HEK293 (cell line): ENCODE measurements at regions not wholly inside any gene's neighbourhood (a gene's known extent, or its start where the extent isn't known, plus 50 kb on each side); places are given as distances from the start of the nearest gene placed in this dataset.

Source experiments
- CTCF ChIA-PET: fragments of 350-600 bp; formaldehyde crosslinking; extraction: SDS; loops from one replicate; lab custom pipeline; 2021; ENCODE audit warnings: antibody characterized with exemption; lab: Yijun Ruan, JAX
- POLR2A ChIA-PET: fragments of 300-600 bp; formaldehyde crosslinking; extraction: SDS; loops from one replicate; lab custom pipeline; 2020; ENCODE audit warnings: antibody characterized with exemption, inconsistent platforms; lab: Yijun Ruan, JAX
- H3K27ac ChIP-seq: fragments of 200-500 bp; sonication (Bioruptor generic); 2 replicates; pipeline ENCODE4 v1.5.1; 2014; ENCODE audit warnings: low read depth, low read length, control low read depth, inconsistent platforms; ENCODE audit errors: extremely low read depth
- H3K36me3 ChIP-seq, 2 experiments: fragments of 200-500 bp in 1 of 2; sonication (Bioruptor generic) in 1 of 2; 1 replicate in 1 of 2; 2 replicates in 1 of 2; pipeline ENCODE4 v1.5.1; 2014 to 2017; ENCODE audit warnings: inconsistent platforms in 2 of 2, low read length in 2 of 2; ENCODE audit not compliant: control insufficient read depth in 2 of 2, insufficient read depth in 1 of 2
- H3K4me1 ChIP-seq: fragments of 200-500 bp; sonication (Bioruptor generic); 2 replicates; pipeline ENCODE4 v1.5.1; 2014; ENCODE audit warnings: mild to moderate bottlenecking, low read length, inconsistent platforms; ENCODE audit not compliant: control insufficient read depth, insufficient read depth
- H3K4me3 ChIP-seq: 2 replicates; pipeline ENCODE4 v1.5.1; 2011; ENCODE audit warnings: low read depth, mild to moderate bottlenecking, control low read depth, low read length, moderate library complexity
- H3K9me3 ChIP-seq: fragments of 200-500 bp; sonication (Bioruptor generic); 2 replicates; pipeline ENCODE4 v1.5.1; 2014; ENCODE audit warnings: low read depth, low read length, inconsistent platforms; ENCODE audit not compliant: control insufficient read depth, insufficient read depth
- FEZF1 ChIP-seq: fragments of 450-650 bp; formaldehyde crosslinking; IDR thresholded peaks from 2 replicates; pipeline ENCODE4 v1.5.1; 2016; ENCODE audit warnings: missing biosample characterization, missing genetic modification characterization
- KLF1 ChIP-seq: fragments of 450-650 bp; formaldehyde crosslinking; IDR thresholded peaks from 2 replicates; pipeline ENCODE4 v1.5.1; 2016; ENCODE audit warnings: missing biosample characterization, missing genetic modification characterization
- REST ChIP-seq: fragments of 450-650 bp; formaldehyde crosslinking; IDR thresholded peaks from 2 replicates; pipeline ENCODE4 v1.5.1; 2016; ENCODE audit warnings: missing biosample characterization, missing genetic modification characterization
- SCRT2 ChIP-seq: fragments of 450-650 bp; formaldehyde crosslinking; IDR thresholded peaks from 2 replicates; pipeline ENCODE4 v1.5.1; 2016; ENCODE audit warnings: missing biosample characterization, missing genetic modification characterization
- SP3 ChIP-seq: fragments of 450-650 bp; formaldehyde crosslinking; IDR thresholded peaks from 2 replicates; pipeline ENCODE4 v1.5.1; 2016; ENCODE audit warnings: missing biosample characterization, missing genetic modification characterization
- ZFP41 ChIP-seq: fragments of 450-650 bp; formaldehyde crosslinking; IDR thresholded peaks from 2 replicates; pipeline ENCODE4 v1.5.1; 2016; ENCODE audit warnings: missing biosample characterization, missing genetic modification characterization, borderline replicate concordance
- ZFP69B ChIP-seq: fragments of 450-650 bp; formaldehyde crosslinking; IDR thresholded peaks from 2 replicates; pipeline ENCODE4 v1.5.1; 2016; ENCODE audit warnings: missing biosample characterization, missing genetic modification characterization
- ZNF146 ChIP-seq: fragments of 450-650 bp; formaldehyde crosslinking; IDR thresholded peaks from 2 replicates; pipeline ENCODE4 v1.5.1; 2016; ENCODE audit warnings: missing biosample characterization, missing genetic modification characterization
- ZNF211 ChIP-seq: fragments of 450-650 bp; formaldehyde crosslinking; IDR thresholded peaks from 2 replicates; pipeline ENCODE4 v1.5.1; 2016; ENCODE audit warnings: low read depth, missing biosample characterization, missing genetic modification characterization
- ZNF311 ChIP-seq: fragments of 450-650 bp; formaldehyde crosslinking; IDR thresholded peaks from 2 replicates; pipeline ENCODE4 v1.5.1; 2017; ENCODE audit warnings: missing biosample characterization, missing genetic modification characterization, borderline replicate concordance
- ZNF341 ChIP-seq: fragments of 450-650 bp; formaldehyde crosslinking; IDR thresholded peaks from 2 replicates; pipeline ENCODE4; 2016; ENCODE audit warnings: low read depth, missing biosample characterization, missing genetic modification characterization
- ZNF366 ChIP-seq: fragments of 450-650 bp; formaldehyde crosslinking; conservative IDR thresholded peaks from 2 replicates; pipeline ENCODE4 v1.5.1; 2016; ENCODE audit warnings: missing biosample characterization, missing genetic modification characterization
- ZNF416 ChIP-seq: fragments of 450-650 bp; formaldehyde crosslinking; IDR thresholded peaks from 2 replicates; pipeline ENCODE4 v1.5.1; 2016; ENCODE audit warnings: missing biosample characterization, missing genetic modification characterization
- ZNF48 ChIP-seq: fragments of 450-650 bp; formaldehyde crosslinking; IDR thresholded peaks from 2 replicates; pipeline ENCODE4 v1.5.1; 2016; ENCODE audit warnings: missing biosample characterization, missing genetic modification characterization
- ZNF514 ChIP-seq: fragments of 450-650 bp; formaldehyde crosslinking; IDR thresholded peaks from 2 replicates; pipeline ENCODE4 v1.5.1; 2016; ENCODE audit warnings: missing biosample characterization, missing genetic modification characterization
- ZNF571 ChIP-seq: fragments of 450-650 bp; formaldehyde crosslinking; IDR thresholded peaks from 2 replicates; pipeline ENCODE4 v1.5.0; 2017; ENCODE audit warnings: missing biosample characterization, missing genetic modification characterization
- ZNF580 ChIP-seq: fragments of 450-650 bp; formaldehyde crosslinking; IDR thresholded peaks from 2 replicates; pipeline ENCODE4 v1.5.1; 2016; ENCODE audit warnings: missing biosample characterization, missing genetic modification characterization
- ZNF596 ChIP-seq: fragments of 450-650 bp; IDR thresholded peaks from 2 replicates; pipeline ENCODE4 v1.5.0; 2018; ENCODE audit warnings: missing biosample characterization, mild to moderate bottlenecking, missing genetic modification characterization, moderate library complexity

DNA sequence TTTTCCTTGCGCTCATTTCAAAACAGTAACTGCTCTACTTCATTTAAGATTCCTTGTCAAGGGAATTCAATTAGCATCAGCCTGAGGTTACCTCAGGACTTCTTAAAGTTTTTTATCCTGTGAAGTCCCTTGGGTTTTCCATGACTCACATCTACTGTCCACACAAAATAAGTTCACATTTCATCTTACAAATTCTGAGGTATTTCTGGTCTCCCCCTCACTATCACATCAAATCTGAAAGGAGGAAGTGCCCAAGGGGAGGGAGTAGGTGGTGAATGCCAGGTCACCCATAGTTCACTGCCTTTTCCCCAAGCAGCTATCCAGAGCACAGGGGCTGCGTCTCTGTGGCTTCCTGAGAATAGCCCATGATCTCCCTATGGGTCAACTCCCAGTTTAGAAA is 227.1 kb upstream of the NREP start:
- H3K9me3 ChIP-seq = no peaks in the 10 kb centered on the region
- no peak overlapping the region for H3K4me3 ChIP-seq
- no peaks in the 10 kb centered on the region for H3K36me3 ChIP-seq
- TF ChIP-seq ZNF416 (tag by site-specific recombination) (no peak), ZNF341 (tag by site-specific recombination) (no peak)
- ChIA-PET CTCF (no interaction called here), POLR2A (no interaction called here)
- no peak overlapping the region for H3K27ac ChIP-seq
- H3K4me1 ChIP-seq = no peaks in the 10 kb centered on the region

DNA sequence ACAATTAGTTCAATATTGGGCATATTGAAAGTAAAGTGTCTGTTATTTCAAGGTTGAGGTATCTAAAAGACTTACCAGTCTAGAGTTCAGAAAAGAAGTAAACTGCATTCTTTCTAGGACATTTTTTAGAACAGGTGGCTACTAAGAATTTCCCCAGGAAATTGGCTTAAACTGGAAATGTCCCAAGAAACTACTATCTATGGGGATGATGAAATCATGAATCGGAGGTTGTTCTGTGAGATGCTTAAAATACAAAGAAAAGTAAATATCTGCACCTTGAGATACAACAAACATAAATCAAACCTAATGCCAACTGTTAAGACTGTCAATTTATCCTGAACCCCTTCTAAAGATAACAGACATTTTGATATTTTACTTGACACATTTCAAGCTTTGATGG is 226.5 kb upstream of the NREP start:
- ChIA-PET CTCF (no interaction called here), POLR2A (no interaction called here)
- H3K4me3 ChIP-seq = no peak overlapping the region

GRCh38 chr5:111977436-111977829 is 220.4 kb upstream of the NREP start:
- POLR2A ChIA-PET = no interaction called here
- no peak for TF ChIP-seq ZNF596
- CTCF ChIA-PET = interaction anchor here (1.2 kb wide), 1 partner anchor 446 kb away, joined by 4 read pairs; no protein-coding TSS in a partner anchor

More for the DNA sequence above, 226.5 kb upstream of the NREP start:
- Histone ChIP-seq H3K9me3 (no peaks in the 10 kb centered on the region), H3K36me3 (no peaks in the 10 kb centered on the region), H3K27ac (no peak overlapping the region), H3K4me1 (no peaks in the 10 kb centered on the region)
- TF ChIP-seq ZFP41 (tag by site-specific recombination) (no peak), FEZF1 (tag by site-specific recombination) (no peak), ZNF514 (tag by site-specific recombination) (no peak), SP3 (tag by site-specific recombination) (no peak), ZFP69B (tag by site-specific recombination) (no peak), ZNF366 (tag by site-specific recombination) (no peak), REST (tag by site-specific recombination) (no peak), ZNF211 (tag by site-specific recombination) (no peak), KLF1 (tag by site-specific recombination) (no peak), ZNF311 (no peak), SCRT2 (tag by site-specific recombination) (no peak), ZNF48 (no peak), ZNF146 (no peak), ZNF571 (no peak), ZNF580 (tag by site-specific recombination) (no peak)

More at GRCh38 chr5:111977436-111977829, 220.4 kb upstream of the NREP start:
- H3K36me3 ChIP-seq = no peaks in the 10 kb centered on the region
- H3K4me1 ChIP-seq = no peaks in the 10 kb centered on the region
- no peak overlapping the region for H3K27ac ChIP-seq
- no peak overlapping the region for H3K4me3 ChIP-seq
- no peaks in the 10 kb centered on the region for H3K9me3 ChIP-seq
